H9 (cell line): ENCODE measurements at regions not wholly inside any gene's neighbourhood (a gene's known extent, or its start where the extent isn't known, plus 50 kb on each side); places are given as distances from the start of the nearest gene placed in this dataset.

ENCODE experiments used
- DNase-seq: peaks from one replicate; pipeline ENCODE4 v3.0.0-alpha.2; 2017
- H2AFZ ChIP-seq: one replicate; pipeline ENCODE4 v1.6.1; 2013; ENCODE audit warnings: mild to moderate bottlenecking, low read length, control low read depth, moderate library complexity
- H2AK5ac ChIP-seq: 2 replicates; pipeline ENCODE4 v1.6.1; 2013; ENCODE audit warnings: low read length, control low read depth, mixed read lengths; ENCODE audit not compliant: insufficient read length
- H2BK120ac ChIP-seq: one replicate; pipeline ENCODE4 v1.6.1; 2013; ENCODE audit warnings: low read depth, mild to moderate bottlenecking, low read length, control low read depth, inconsistent platforms; ENCODE audit not compliant: poor library complexity, severe bottlenecking
- H2BK12ac ChIP-seq: 2 replicates; pipeline ENCODE4 v1.6.1; 2013; ENCODE audit warnings: low read length, control low read depth, mixed read lengths, low read depth; ENCODE audit not compliant: insufficient read length
- H2BK15ac ChIP-seq: 2 replicates; pipeline ENCODE4 v1.6.1; 2013; ENCODE audit warnings: low read depth, low read length, control low read depth
- H2BK20ac ChIP-seq: one replicate; pipeline ENCODE4 v1.6.1; 2013; ENCODE audit warnings: low read depth, mild to moderate bottlenecking, low read length, control low read depth, inconsistent platforms; ENCODE audit not compliant: poor library complexity, severe bottlenecking
- H2BK5ac ChIP-seq: 2 replicates; pipeline ENCODE4 v1.6.1; 2013; ENCODE audit warnings: low read length, control low read depth, mixed read lengths; ENCODE audit not compliant: insufficient read length
- H3K14ac ChIP-seq: 2 replicates; pipeline ENCODE4 v1.6.1; 2013; ENCODE audit warnings: low read length, control low read depth; ENCODE audit not compliant: insufficient read depth
- H3K18ac ChIP-seq: 2 replicates; pipeline ENCODE4 v1.6.1; 2013; ENCODE audit warnings: low read depth, mild to moderate bottlenecking, mixed read lengths, low read length, control low read depth; ENCODE audit not compliant: insufficient read length
- H3K23ac ChIP-seq: 2 replicates; pipeline ENCODE4 v1.6.1; 2013; ENCODE audit warnings: low read length, control low read depth, mixed read lengths, low read depth; ENCODE audit not compliant: insufficient read length
- H3K23me2 ChIP-seq: 2 replicates; pipeline ENCODE4 v1.6.1; 2013; ENCODE audit warnings: low read depth, mild to moderate bottlenecking, mixed read lengths, low read length, control low read depth; ENCODE audit not compliant: insufficient read length, poor library complexity, severe bottlenecking
- H3K27ac ChIP-seq: 2 replicates; pipeline ENCODE4 v1.5.1; 2013; ENCODE audit warnings: low read length, control low read depth, mixed read lengths, low read depth; ENCODE audit not compliant: insufficient read length
- H3K27me3 ChIP-seq: 2 replicates; pipeline ENCODE4 v1.6.1; 2013; ENCODE audit warnings: low read length, control low read depth, inconsistent platforms; ENCODE audit not compliant: insufficient read depth
- H3K4ac ChIP-seq: 2 replicates; pipeline ENCODE4 v1.6.1; 2013; ENCODE audit warnings: low read depth, mild to moderate bottlenecking, control low read depth, inconsistent platforms, low read length, moderate library complexity
- H3K4me1 ChIP-seq: 2 replicates; pipeline ENCODE4 v1.6.1; 2013; ENCODE audit warnings: low read length, control low read depth, inconsistent platforms; ENCODE audit not compliant: insufficient read depth
- H3K4me2 ChIP-seq: 2 replicates; pipeline ENCODE4 v1.6.1; 2013; ENCODE audit warnings: low read length, control low read depth, mixed read lengths; ENCODE audit not compliant: insufficient read length, insufficient read depth
- H3K56ac ChIP-seq: 2 replicates; pipeline ENCODE4 v1.6.1; 2013; ENCODE audit warnings: low read depth, mild to moderate bottlenecking, mixed read lengths, low read length, control low read depth; ENCODE audit not compliant: insufficient read length
- H3K79me1 ChIP-seq: 2 replicates; pipeline ENCODE4 v1.6.1; 2013; ENCODE audit warnings: low read depth, mild to moderate bottlenecking, moderate library complexity, low read length, control low read depth, inconsistent platforms; ENCODE audit not compliant: insufficient read depth, poor library complexity, severe bottlenecking
- H3K79me2 ChIP-seq: 2 replicates; pipeline ENCODE4 v1.6.1; 2013; ENCODE audit warnings: low read length, control low read depth, inconsistent platforms; ENCODE audit not compliant: insufficient read depth
- H3K9ac ChIP-seq: 2 replicates; pipeline ENCODE4 v1.6.1; 2013; ENCODE audit warnings: low read length, control low read depth, mixed read lengths; ENCODE audit not compliant: insufficient read length; ENCODE audit errors: extremely low read depth
- H3K9me3 ChIP-seq: one replicate; pipeline ENCODE4 v1.6.1; 2013; ENCODE audit warnings: low read depth, low read length, inconsistent platforms; ENCODE audit not compliant: control insufficient read depth
- H3T11ph ChIP-seq: one replicate; pipeline ENCODE4 v1.6.1; 2013; ENCODE audit warnings: mild to moderate bottlenecking, low read length, control low read depth, inconsistent platforms
- H4K20me1 ChIP-seq: one replicate; pipeline ENCODE4 v1.6.1; 2013; ENCODE audit not compliant: control insufficient read depth, insufficient read length, insufficient read depth
- H4K5ac ChIP-seq: 2 replicates; pipeline ENCODE4 v1.6.1; 2013; ENCODE audit warnings: low read depth, mild to moderate bottlenecking, mixed read lengths, low read length, control low read depth; ENCODE audit not compliant: insufficient read length
- H4K8ac ChIP-seq: replicated peaks from 2 replicates; pipeline ENCODE4 v1.6.1; 2013; ENCODE audit warnings: low read length, control low read depth, mixed read lengths, low read depth; ENCODE audit not compliant: insufficient read length
- H4K91ac ChIP-seq: 2 replicates; pipeline ENCODE4 v1.6.1; 2013; ENCODE audit warnings: low read depth, mild to moderate bottlenecking, moderate library complexity, mixed read lengths, low read length, control low read depth; ENCODE audit not compliant: insufficient read length
- H3K27ac Mint-ChIP-seq, 3 experiments: 2 replicates in 2 of 3; 3 replicates in 1 of 3; pipeline ENCODE4 v1.8.0; 2020 to 2021; ENCODE audit warnings: mixed read lengths in 3 of 3, mild to moderate bottlenecking in 1 of 3, moderate library complexity in 1 of 3
- H3K27me3 Mint-ChIP-seq: 2 replicates; pipeline ENCODE4 v1.8.0; 2021; ENCODE audit warnings: low read depth, mild to moderate bottlenecking, moderate library complexity, mixed read lengths
- H3K36me3 Mint-ChIP-seq, 3 experiments: 2 replicates in 2 of 3; 3 replicates in 1 of 3; pipeline ENCODE4 v1.8.0; 2020 to 2021; ENCODE audit warnings: low read depth in 3 of 3, mixed read lengths in 3 of 3; ENCODE audit not compliant: insufficient read depth in 1 of 3
- H3K4me1 Mint-ChIP-seq, 2 experiments: 2 replicates each; pipeline ENCODE4 v1.8.0; 2020; ENCODE audit warnings: mixed read lengths in 2 of 2
- H3K4me3 Mint-ChIP-seq, 2 experiments: 2 replicates in 1 of 2; 3 replicates in 1 of 2; pipeline ENCODE4 v1.8.0; 2020 to 2021; ENCODE audit warnings: mild to moderate bottlenecking in 2 of 2, mixed read lengths in 2 of 2, moderate library complexity in 1 of 2
- H3K9me3 Mint-ChIP-seq, 2 experiments: 2 replicates in 1 of 2; 3 replicates in 1 of 2; pipeline ENCODE4 v1.8.0; 2020; ENCODE audit warnings: mild to moderate bottlenecking in 2 of 2, mixed read lengths in 2 of 2, moderate library complexity in 1 of 2
- CTCF ChIP-seq: fragments of 200-600 bp; sonication (generic); conservative IDR thresholded peaks from 3 replicates; pipeline ENCODE4 v1.8.0; 2021; ENCODE audit warnings: antibody characterized with exemption, mild to moderate bottlenecking
- WGBS: extraction: QIAGEN DNeasy Blood & Tissue Kit; methylation state at CpG from one replicate; pipeline ENCODE4 v1.1.7; 2013; ENCODE audit warnings: missing lambda C conversion rate, low lambda C conversion rate, mixed read lengths; ENCODE audit not compliant: insufficient read length; ENCODE audit errors: extremely low coverage; 5-methylcytosine and 5-hydroxymethylcytosine counted together

GRCh38 chr10:117801691-117802090 lies 245.1 kb downstream of the RAB11FIP2 start:
- Histone ChIP-seq H4K8ac (no peak overlapping the region), H4K20me1 (no peaks in the 10 kb centered on the region), H3K18ac (no peak overlapping the region), H4K91ac (no peak overlapping the region), H2AFZ (no peak overlapping the region), H3K27ac (no peak overlapping the region), H3K79me2 (no peaks in the 10 kb centered on the region), H3K23me2 (no peaks in the 10 kb centered on the region), H2BK15ac (no peak overlapping the region), H2AK5ac (no peak overlapping the region), H3K4me2 (no peak overlapping the region), H3K79me1 (no peaks in the 10 kb centered on the region), H2BK5ac (no peak overlapping the region), H3K14ac (no peak overlapping the region), H3K23ac (no peak overlapping the region), H2BK12ac (no peak overlapping the region), H3T11ph (no peak overlapping the region), H3K56ac (no peak overlapping the region), H2BK20ac (no peak overlapping the region), H4K5ac (no peak overlapping the region), H2BK120ac (no peak overlapping the region), H3K4ac (no peak overlapping the region), H3K27me3 (no peaks in the 10 kb centered on the region), H3K9ac (no peak overlapping the region), H3K4me1 (no peaks in the 10 kb centered on the region), H3K9me3 (no peaks in the 10 kb centered on the region)
- Mint-ChIP-seq H3K4me1 (peaks cover 9 to 12% of the 10 kb centered on the region in 2 experiments; a peak in 3 of 4 replicates), H3K9me3 (no peaks in the 10 kb centered on the region), H3K4me3 (no peak overlapping the region), H3K27ac (no peak overlapping the region), H3K36me3 (no peaks in the 10 kb centered on the region), H3K27me3 (peaks cover 7% of the 10 kb centered on the region)
- no CpG with 5 or more reads among the region's 7 CpGs for WGBS
- DNase-seq, result no peak
- TF ChIP-seq CTCF, result no peak
